GM23338 (cell line): ENCODE measurements at regions not wholly inside any gene's neighbourhood (a gene's known extent, or its start where the extent isn't known, plus 50 kb on each side); places are given as distances from the start of the nearest gene placed in this dataset.

Source experiments
- ATAC-seq: fragments of 200-7000 bp; cut with Tn5 transposase; 3 replicates; pipeline ENCODE4 v1.9.1; 2020
- DNase-seq: peaks from one replicate; pipeline ENCODE4 v3.0.0-alpha.2; 2015; ENCODE audit warnings: low spot score
- H2AFZ ChIP-seq: fragments of 200-600 bp; sonication (generic); 2 replicates; pipeline ENCODE4 v1.8.0; 2016; ENCODE audit warnings: antibody characterized with exemption, mild to moderate bottlenecking, moderate library complexity
- H3F3A ChIP-seq: fragments of 200-600 bp; sonication (generic); replicated peaks from 2 replicates; pipeline ENCODE4 v1.8.0; 2017; ENCODE audit warnings: antibody characterized with exemption, mixed run types, low read depth
- H3K27ac ChIP-seq: fragments of 200-600 bp; sonication (generic); 2 replicates; pipeline ENCODE4 v1.6.1; 2016; ENCODE audit warnings: low read depth
- H3K27me3 ChIP-seq: fragments of 200-600 bp; sonication (generic); 2 replicates; pipeline ENCODE4 v1.8.0; 2016; ENCODE audit warnings: mild to moderate bottlenecking, mixed run types, moderate library complexity; ENCODE audit not compliant: insufficient read depth
- H3K36me3 ChIP-seq: fragments of 200-600 bp; sonication (generic); 2 replicates; pipeline ENCODE4 v1.8.0; 2016; ENCODE audit warnings: mild to moderate bottlenecking; ENCODE audit not compliant: insufficient read depth
- H3K4me1 ChIP-seq: fragments of 200-600 bp; sonication (generic); 2 replicates; pipeline ENCODE4 v1.8.0; 2016; ENCODE audit warnings: mild to moderate bottlenecking, moderate library complexity; ENCODE audit not compliant: insufficient read depth
- H3K4me2 ChIP-seq: fragments of 200-600 bp; sonication (generic); 2 replicates; pipeline ENCODE4 v1.7.1; 2017; ENCODE audit warnings: mixed run types
- H3K4me3 ChIP-seq: fragments of 200-600 bp; sonication (generic); 2 replicates; pipeline ENCODE4 v1.6.1; 2016; ENCODE audit warnings: mixed run types
- H3K79me2 ChIP-seq: fragments of 200-600 bp; sonication (generic); replicated peaks from 2 replicates; pipeline ENCODE4 v1.8.0; 2017; ENCODE audit warnings: mild to moderate bottlenecking; ENCODE audit not compliant: insufficient read depth
- H3K9me2 ChIP-seq: fragments of 200-600 bp; sonication (generic); 2 replicates; pipeline ENCODE4 v1.8.0; 2017; ENCODE audit not compliant: insufficient read depth
- H4K20me1 ChIP-seq: fragments of 200-600 bp; sonication (generic); replicated peaks from 2 replicates; pipeline ENCODE4 v1.8.0; 2017; ENCODE audit warnings: mild to moderate bottlenecking; ENCODE audit not compliant: insufficient read depth
- H3K27ac Mint-ChIP-seq: 2 replicates; pipeline ENCODE4 v1.8.0; 2020; ENCODE audit warnings: inconsistent platforms, mild to moderate bottlenecking, moderate library complexity, mixed read lengths
- H3K27me3 Mint-ChIP-seq: 3 replicates; pipeline ENCODE4 v1.8.0; 2022; ENCODE audit warnings: low read depth, mild to moderate bottlenecking, moderate library complexity, mixed read lengths, inconsistent platforms; ENCODE audit not compliant: insufficient read depth, poor library complexity
- H3K36me3 Mint-ChIP-seq: 3 replicates; pipeline ENCODE4 v1.8.0; 2021; ENCODE audit warnings: low read depth, mild to moderate bottlenecking, inconsistent platforms, moderate library complexity, mixed read lengths
- H3K4me1 Mint-ChIP-seq: 3 replicates; pipeline ENCODE4 v1.8.0; 2020; ENCODE audit warnings: mild to moderate bottlenecking, inconsistent platforms, mixed read lengths
- H3K4me3 Mint-ChIP-seq: 3 replicates; pipeline ENCODE4 v1.8.0; 2021; ENCODE audit warnings: moderate library complexity, mild to moderate bottlenecking, inconsistent platforms, mixed read lengths
- H3K9me3 Mint-ChIP-seq: 3 replicates; pipeline ENCODE4 v1.8.0; 2020; ENCODE audit warnings: moderate library complexity, mild to moderate bottlenecking, inconsistent platforms, mixed read lengths
- CREB1 ChIP-seq: fragments of 250-450 bp; sonication (Bioruptor Pico); IDR thresholded peaks from 2 replicates; pipeline ENCODE4 v1.5.0; 2020; ENCODE audit warnings: low read depth, mild to moderate bottlenecking, moderate library complexity
- CTCF ChIP-seq, 2 experiments: fragments of 200-600 bp in 1 of 2; sonication (generic) in 1 of 2; conservative IDR thresholded peaks; 2 replicates each; pipeline versions ENCODE4 v1.5.1 to v1.6.1; 2016 to 2017; ENCODE audit warnings: antibody characterized with exemption in 2 of 2, low read depth in 2 of 2, mild to moderate bottlenecking in 2 of 2, moderate library complexity in 1 of 2
- ETS1 ChIP-seq: IDR thresholded peaks from 2 replicates; pipeline ENCODE4 v1.6.1; 2016; ENCODE audit warnings: antibody characterized with exemption
- EZH2 ChIP-seq: fragments of 200-600 bp; sonication (generic); IDR thresholded peaks from one replicate; pipeline ENCODE4 v1.8.0; 2017; ENCODE audit warnings: antibody characterized with exemption, mild to moderate bottlenecking, low read depth; ENCODE audit not compliant: unreplicated experiment
- EZH2phosphoT487 ChIP-seq: fragments of 200-600 bp; sonication (generic); IDR thresholded peaks from one replicate; pipeline ENCODE4 v1.8.1; 2018; ENCODE audit warnings: antibody characterized with exemption; ENCODE audit not compliant: unreplicated experiment
- JUNB ChIP-seq: IDR thresholded peaks from one replicate; pipeline ENCODE4 v1.6.1; 2016; ENCODE audit warnings: antibody characterized with exemption; ENCODE audit not compliant: unreplicated experiment
- NANOG ChIP-seq: IDR thresholded peaks from 2 replicates; pipeline ENCODE4 v1.6.1; 2016; ENCODE audit warnings: antibody characterized with exemption, borderline replicate concordance
- POLR2AphosphoS5 ChIP-seq: IDR thresholded peaks from 2 replicates; pipeline ENCODE4 v1.6.1; 2016; ENCODE audit warnings: antibody characterized with exemption, low read depth
- REST ChIP-seq: IDR thresholded peaks from one replicate; pipeline ENCODE4 v1.6.1; 2018; ENCODE audit warnings: antibody characterized with exemption; ENCODE audit not compliant: unreplicated experiment
- STAT1 ChIP-seq: IDR thresholded peaks from one replicate; pipeline ENCODE4 v1.6.1; 2016; ENCODE audit warnings: antibody characterized with exemption; ENCODE audit not compliant: unreplicated experiment
- ZNF114 ChIP-seq: fragments of 250-450 bp; sonication (Bioruptor Pico); IDR thresholded peaks from 2 replicates; pipeline ENCODE4 v1.5.0; 2020; ENCODE audit warnings: mild to moderate bottlenecking, moderate library complexity
- ZNF331 ChIP-seq: fragments of 250-450 bp; sonication (Bioruptor Pico); IDR thresholded peaks from 2 replicates; pipeline ENCODE4 v1.5.0; 2020; ENCODE audit warnings: low read depth, mild to moderate bottlenecking, moderate library complexity
- ZNF462 ChIP-seq: fragments of 250-450 bp; sonication (Bioruptor Pico); IDR thresholded peaks from 2 replicates; pipeline ENCODE4 v1.5.0; 2020; ENCODE audit warnings: mild to moderate bottlenecking, moderate library complexity

GRCh38 chr10:4201866-4202825, 417.1 kb upstream of the KLF6 start:
- no peak for TF ChIP-seq EZH2
- no peak for TF ChIP-seq ZNF462 (CRISPR knock-in tag)
- TF ChIP-seq STAT1 = no peak
- TF ChIP-seq CREB1 (CRISPR knock-in tag) = no peak
- no peak for TF ChIP-seq ZNF114 (CRISPR knock-in tag)
- no peak for TF ChIP-seq ZNF331 (CRISPR knock-in tag)
- TF ChIP-seq ETS1 = no peak
- TF ChIP-seq REST = no peak
- no peak for TF ChIP-seq CTCF (conservative IDR thresholded peaks at IDR 0.05; ENCODE audit: low read depth in 2 of 2)
- TF ChIP-seq NANOG = no peak
- no peak for TF ChIP-seq EZH2phosphoT487
- no peak for TF ChIP-seq JUNB
- TF ChIP-seq POLR2AphosphoS5 = no peak
- Histone ChIP-seq H3K4me1 (no peaks in the 10 kb centered on the region), H3K27ac (no peak overlapping the region), H2AFZ (no peak overlapping the region), H3F3A (no peaks in the 10 kb centered on the region), H3K9me2 (no peaks in the 10 kb centered on the region), H3K27me3 (no peaks in the 10 kb centered on the region), H3K4me3 (no peak overlapping the region), H3K79me2 (no peaks in the 10 kb centered on the region), H3K4me2 (no peak overlapping the region), H3K36me3 (no peaks in the 10 kb centered on the region), H4K20me1 (no peaks in the 10 kb centered on the region)
- no peaks in the 10 kb centered on the region for H3K9me3 Mint-ChIP-seq
- peaks cover 6% of the 10 kb centered on the region for H3K4me1 Mint-ChIP-seq
- no peak for DNase-seq
- peaks cover 3% of the 10 kb centered on the region for H3K27me3 Mint-ChIP-seq
- H3K4me3 Mint-ChIP-seq = no peak overlapping the region
- H3K36me3 Mint-ChIP-seq = no peaks in the 10 kb centered on the region
- no peak for ATAC-seq
- H3K27ac Mint-ChIP-seq = no peak overlapping the region
